ENCODE measurements at regions not wholly inside any gene's neighbourhood (a gene's known extent, or its start where the extent isn't known, plus 50 kb on each side); places are given as distances from the start of the nearest gene placed in this dataset.

DNA sequence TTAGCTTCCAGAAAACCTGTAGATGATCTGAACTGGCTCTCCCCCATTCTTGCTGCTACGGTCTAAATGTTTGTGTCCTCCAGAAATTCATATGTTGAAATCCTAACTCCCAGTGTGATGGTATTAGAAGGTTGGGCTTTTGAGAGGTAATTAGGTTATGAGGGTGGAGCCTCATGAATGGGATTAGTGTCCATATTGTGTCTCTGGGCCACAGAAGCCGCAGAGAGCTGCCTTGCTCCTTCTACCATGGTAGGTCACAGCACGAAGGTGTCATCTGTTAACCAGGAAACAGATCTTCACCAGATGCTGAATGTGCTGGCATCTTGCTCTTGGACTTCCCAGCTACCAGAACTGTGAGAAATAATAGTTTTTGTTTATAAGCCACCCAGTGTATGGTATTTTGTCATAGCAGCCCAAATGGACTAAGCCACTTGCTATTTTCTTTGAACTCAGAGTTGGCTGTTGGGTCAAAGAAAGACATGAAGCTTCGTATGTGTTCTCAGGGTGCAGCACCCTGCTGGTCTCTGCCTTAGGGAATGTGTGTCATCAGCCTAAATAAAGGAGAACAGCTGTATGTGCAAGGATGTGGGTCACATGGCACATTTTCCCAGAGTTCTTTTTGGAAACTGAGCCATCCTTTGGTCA, 317.5 kb upstream of the SLCO3A1 start:
- H3K27me3 ChIP-seq (ENCODE audit: low read length), result no peaks in the 10 kb centered on the region; the same call in 1 of the 2 replicates
- no peaks in the 10 kb centered on the region for H3K36me3 ChIP-seq (ENCODE audit: low read length)
- H3K4me2 ChIP-seq (ENCODE audit: low read depth, low read length, poor library complexity, severe bottlenecking), result no peak overlapping the region
- no peak overlapping the region for H3K27ac ChIP-seq (ENCODE audit: low read depth, low read length)
- H3K4me3 ChIP-seq (ENCODE audit: insufficient read depth, low read length, poor library complexity, severe bottlenecking), result no peak overlapping the region
- no peak overlapping the region for H3K9ac ChIP-seq (ENCODE audit: low read length)
- H3K79me2 ChIP-seq (ENCODE audit: insufficient read depth, low read length), result no peaks in the 10 kb centered on the region
- no peaks in the 10 kb centered on the region for H4K20me1 ChIP-seq (ENCODE audit: low read depth, low read length)
- H3K9me3 ChIP-seq (ENCODE audit: insufficient read depth, low read length), result no peaks in the 10 kb centered on the region
- TF ChIP-seq, protein P1, sequence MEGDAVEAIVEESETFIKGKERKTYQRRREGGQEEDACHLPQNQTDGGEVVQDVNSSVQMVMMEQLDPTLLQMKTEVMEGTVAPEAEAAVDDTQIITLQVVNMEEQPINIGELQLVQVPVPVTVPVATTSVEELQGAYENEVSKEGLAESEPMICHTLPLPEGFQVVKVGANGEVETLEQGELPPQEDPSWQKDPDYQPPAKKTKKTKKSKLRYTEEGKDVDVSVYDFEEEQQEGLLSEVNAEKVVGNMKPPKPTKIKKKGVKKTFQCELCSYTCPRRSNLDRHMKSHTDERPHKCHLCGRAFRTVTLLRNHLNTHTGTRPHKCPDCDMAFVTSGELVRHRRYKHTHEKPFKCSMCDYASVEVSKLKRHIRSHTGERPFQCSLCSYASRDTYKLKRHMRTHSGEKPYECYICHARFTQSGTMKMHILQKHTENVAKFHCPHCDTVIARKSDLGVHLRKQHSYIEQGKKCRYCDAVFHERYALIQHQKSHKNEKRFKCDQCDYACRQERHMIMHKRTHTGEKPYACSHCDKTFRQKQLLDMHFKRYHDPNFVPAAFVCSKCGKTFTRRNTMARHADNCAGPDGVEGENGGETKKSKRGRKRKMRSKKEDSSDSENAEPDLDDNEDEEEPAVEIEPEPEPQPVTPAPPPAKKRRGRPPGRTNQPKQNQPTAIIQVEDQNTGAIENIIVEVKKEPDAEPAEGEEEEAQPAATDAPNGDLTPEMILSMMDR (IDR thresholded peaks at IDR 0.05; ENCODE audit: insufficient read depth, low read length, poor library complexity, severe bottlenecking), result no peak
- H3F3A ChIP-seq (ENCODE audit: insufficient read depth), result no peaks in the 10 kb centered on the region
- H2AFZ ChIP-seq (ENCODE audit: low read depth, low read length, severe bottlenecking), result no peak overlapping the region
- H3K9me2 ChIP-seq (replicated peaks; ENCODE audit: insufficient read depth, low read length), result no peaks in the 10 kb centered on the region

- no peak overlapping the region for H3K4me2 ChIP-seq (ENCODE audit: low read depth, low read length, poor library complexity, severe bottlenecking)
- no peaks in the 10 kb centered on the region for H3K9me2 ChIP-seq (replicated peaks; ENCODE audit: insufficient read depth, low read length)
- no peak overlapping the region for H3K9ac ChIP-seq (ENCODE audit: low read length)
- no peaks in the 10 kb centered on the region for H3F3A ChIP-seq (ENCODE audit: insufficient read depth)
- no peak overlapping the region for H2AFZ ChIP-seq (ENCODE audit: low read depth, low read length, severe bottlenecking)
- H3K27me3 ChIP-seq (ENCODE audit: low read length), result no peaks in the 10 kb centered on the region; the same call in 1 of the 2 replicates
- H3K79me2 ChIP-seq (ENCODE audit: insufficient read depth, low read length), result no peaks in the 10 kb centered on the region
- H3K36me3 ChIP-seq (ENCODE audit: low read length), result no peaks in the 10 kb centered on the region
- no peaks in the 10 kb centered on the region for H4K20me1 ChIP-seq (ENCODE audit: low read depth, low read length)
- H3K27ac ChIP-seq (ENCODE audit: low read depth, low read length), result no peak overlapping the region
- H3K9me3 ChIP-seq (ENCODE audit: insufficient read depth, low read length), result no peaks in the 10 kb centered on the region
- TF ChIP-seq, protein P1 (IDR thresholded peaks at IDR 0.05; ENCODE audit: insufficient read depth, low read length, poor library complexity, severe bottlenecking), result no peak
- no peak for TF ChIP-seq EZH2phosphoT487 (conservative IDR thresholded peaks at IDR 0.05; ENCODE audit: low read length)
- H3K4me3 ChIP-seq (ENCODE audit: insufficient read depth, low read length, poor library complexity, severe bottlenecking), result no peak overlapping the region
Measured at GRCh38 chr15:91537856-91538255, 315.7 kb upstream of the SLCO3A1 start.

- H2AFZ ChIP-seq (ENCODE audit: low read depth, low read length, severe bottlenecking), result no peak overlapping the region
- H3F3A ChIP-seq (ENCODE audit: insufficient read depth), result no peaks in the 10 kb centered on the region
- H3K79me2 ChIP-seq (ENCODE audit: insufficient read depth, low read length), result no peaks in the 10 kb centered on the region
Measured at GRCh38 chr15:91538782-91539181, 314.7 kb upstream of the SLCO3A1 start.

More at GRCh38 chr15:91538782-91539181, 314.7 kb upstream of the SLCO3A1 start:
- H3K36me3 ChIP-seq (ENCODE audit: low read length), result no peaks in the 10 kb centered on the region
- no peaks in the 10 kb centered on the region; the same call in 1 of the 2 replicates for H3K27me3 ChIP-seq (ENCODE audit: low read length)
- H4K20me1 ChIP-seq (ENCODE audit: low read depth, low read length), result no peaks in the 10 kb centered on the region
- H3K9me3 ChIP-seq (ENCODE audit: insufficient read depth, low read length), result no peaks in the 10 kb centered on the region
- TF ChIP-seq, protein P1 (IDR thresholded peaks at IDR 0.05; ENCODE audit: insufficient read depth, low read length, poor library complexity, severe bottlenecking), result no peak
- no peak overlapping the region for H3K9ac ChIP-seq (ENCODE audit: low read length)
- no peak overlapping the region for H3K4me2 ChIP-seq (ENCODE audit: low read depth, low read length, poor library complexity, severe bottlenecking)
- no peaks in the 10 kb centered on the region for H3K9me2 ChIP-seq (replicated peaks; ENCODE audit: insufficient read depth, low read length)
- no peak overlapping the region for H3K27ac ChIP-seq (ENCODE audit: low read depth, low read length)
- H3K4me3 ChIP-seq (ENCODE audit: insufficient read depth, low read length, poor library complexity, severe bottlenecking), result no peak overlapping the region

Measured in SU-DHL-6 (cell line).